ENCODE measurements at regions not wholly inside any gene's neighbourhood (a gene's known extent, or its start where the extent isn't known, plus 50 kb on each side); places are given as distances from the start of the nearest gene placed in this dataset.

DNA sequence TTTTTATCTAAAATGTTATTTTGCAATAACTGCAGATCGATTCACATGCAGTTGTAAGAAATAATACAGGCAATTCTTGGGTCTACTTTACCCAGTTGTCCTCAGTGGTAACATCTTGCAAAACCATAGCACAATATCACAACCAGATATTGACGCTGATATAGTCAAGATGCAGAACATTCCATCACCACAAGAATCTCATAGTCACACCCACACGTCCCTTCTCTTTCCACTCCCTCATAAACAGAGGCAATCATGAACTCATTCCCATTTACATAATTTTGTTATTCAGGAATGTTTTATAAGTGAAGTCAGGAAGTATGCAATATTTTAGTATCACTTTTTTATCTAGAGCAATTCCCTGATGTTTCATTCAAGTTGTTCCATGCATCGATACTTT is 797.5 kb upstream of the RAB6C start:
- H3K4me1 ChIP-seq (ENCODE audit: insufficient read depth, low read length, poor library complexity, severe bottlenecking), result no peaks in the 10 kb centered on the region
- H3K4me3 ChIP-seq (ENCODE audit: low read depth, low read length, poor library complexity, severe bottlenecking), result no peak overlapping the region
- no TSS peak for BruUV-seq (replicated peaks)
- no peak overlapping the region for H3K27ac ChIP-seq (ENCODE audit: low read depth, low read length, poor library complexity, severe bottlenecking)
- TF ChIP-seq, protein P1, sequence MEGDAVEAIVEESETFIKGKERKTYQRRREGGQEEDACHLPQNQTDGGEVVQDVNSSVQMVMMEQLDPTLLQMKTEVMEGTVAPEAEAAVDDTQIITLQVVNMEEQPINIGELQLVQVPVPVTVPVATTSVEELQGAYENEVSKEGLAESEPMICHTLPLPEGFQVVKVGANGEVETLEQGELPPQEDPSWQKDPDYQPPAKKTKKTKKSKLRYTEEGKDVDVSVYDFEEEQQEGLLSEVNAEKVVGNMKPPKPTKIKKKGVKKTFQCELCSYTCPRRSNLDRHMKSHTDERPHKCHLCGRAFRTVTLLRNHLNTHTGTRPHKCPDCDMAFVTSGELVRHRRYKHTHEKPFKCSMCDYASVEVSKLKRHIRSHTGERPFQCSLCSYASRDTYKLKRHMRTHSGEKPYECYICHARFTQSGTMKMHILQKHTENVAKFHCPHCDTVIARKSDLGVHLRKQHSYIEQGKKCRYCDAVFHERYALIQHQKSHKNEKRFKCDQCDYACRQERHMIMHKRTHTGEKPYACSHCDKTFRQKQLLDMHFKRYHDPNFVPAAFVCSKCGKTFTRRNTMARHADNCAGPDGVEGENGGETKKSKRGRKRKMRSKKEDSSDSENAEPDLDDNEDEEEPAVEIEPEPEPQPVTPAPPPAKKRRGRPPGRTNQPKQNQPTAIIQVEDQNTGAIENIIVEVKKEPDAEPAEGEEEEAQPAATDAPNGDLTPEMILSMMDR (conservative IDR thresholded peaks at IDR 0.05; ENCODE audit: low read depth, low read length), result no peak
- no peak for TF ChIP-seq EZH2 (IDR thresholded peaks at IDR 0.05; ENCODE audit: borderline replicate concordance, low read depth, low read length, poor library complexity, severe bottlenecking)
- no peaks in the 10 kb centered on the region for H3K9me3 ChIP-seq (ENCODE audit: low read depth, low read length, poor library complexity, severe bottlenecking)
- peaks cover 41% of the 10 kb centered on the region for H3K27me3 ChIP-seq (replicated peaks; ENCODE audit: insufficient read depth, low read depth, low read length, poor library complexity)
- CTCF ChIA-PET, result no interaction called here
- H3K36me3 ChIP-seq (ENCODE audit: insufficient read depth, low read length, poor library complexity, severe bottlenecking), result no peaks in the 10 kb centered on the region
- intact Hi-C loops (cut with micrococcal nuclease; ENCODE audit: unreplicated experiment), result no loop called here
- no peak for DNase-seq (ENCODE audit: low spot score)
- POLR2A ChIA-PET (ENCODE audit: low non-redundant PET), result no interaction called here

DNA sequence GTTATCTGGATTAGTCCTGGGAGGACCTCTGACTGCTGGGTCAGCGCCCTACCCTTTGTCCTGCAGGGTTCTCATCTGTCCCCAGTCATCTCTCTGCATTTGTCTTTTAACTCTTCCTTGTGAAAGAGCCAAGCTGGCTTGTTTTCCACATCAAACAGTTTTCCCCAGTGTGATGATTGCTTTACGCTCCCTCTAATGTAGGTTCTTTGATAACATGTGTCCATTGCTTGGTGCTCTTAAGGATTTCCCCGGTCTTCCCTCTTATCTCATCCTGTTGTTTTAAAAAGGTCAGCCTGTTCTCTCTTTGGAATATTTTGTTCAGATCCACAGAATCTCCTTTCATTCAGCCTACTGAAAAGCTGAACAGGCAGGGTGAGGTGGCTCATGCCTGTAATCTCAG is 792.1 kb upstream of the RAB6C start:
- TF ChIP-seq, protein P1 (conservative IDR thresholded peaks at IDR 0.05; ENCODE audit: low read depth, low read length), result no peak
- no peak for TF ChIP-seq EZH2 (IDR thresholded peaks at IDR 0.05; ENCODE audit: borderline replicate concordance, low read depth, low read length, poor library complexity, severe bottlenecking)
- no peaks in the 10 kb centered on the region for H3K4me1 ChIP-seq (ENCODE audit: insufficient read depth, low read length, poor library complexity, severe bottlenecking)

DNA sequence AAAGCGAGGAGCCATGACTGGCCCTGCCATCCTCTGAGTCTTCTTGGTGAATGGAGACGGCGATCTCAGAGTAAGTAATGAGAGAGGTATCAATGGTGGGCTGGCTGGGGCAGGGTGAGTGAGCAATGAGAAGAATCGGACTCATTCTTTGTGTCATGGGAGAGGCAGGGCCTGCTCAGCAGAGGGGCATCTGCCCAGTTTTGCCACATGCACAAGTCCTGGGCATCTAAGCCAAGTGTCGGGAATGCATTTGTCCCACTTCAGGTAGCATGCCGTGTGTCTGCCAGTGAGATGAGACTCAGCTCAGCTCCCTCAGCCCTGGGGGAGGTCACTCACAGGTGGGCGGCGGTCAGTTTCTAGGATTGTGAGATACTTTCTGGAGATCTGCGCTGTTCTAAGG is 791.0 kb upstream of the RAB6C start:
- DNase-seq (ENCODE audit: low spot score), result no peak
- no peak overlapping the region for H3K27ac ChIP-seq (ENCODE audit: low read depth, low read length, poor library complexity, severe bottlenecking)
- no peaks in the 10 kb centered on the region for H3K9me3 ChIP-seq (ENCODE audit: low read depth, low read length, poor library complexity, severe bottlenecking)
- BruUV-seq (replicated peaks), result no TSS peak
- intact Hi-C loops (cut with micrococcal nuclease; ENCODE audit: unreplicated experiment), result no loop called here
- ChIA-PET POLR2A (ENCODE audit: low non-redundant PET) (no interaction called here), CTCF (no interaction called here)
- no peaks in the 10 kb centered on the region for H3K4me1 ChIP-seq (ENCODE audit: insufficient read depth, low read length, poor library complexity, severe bottlenecking)
- TF ChIP-seq, protein P1 (conservative IDR thresholded peaks at IDR 0.05; ENCODE audit: low read depth, low read length), result no peak
- TF ChIP-seq EZH2 (IDR thresholded peaks at IDR 0.05; ENCODE audit: borderline replicate concordance, low read depth, low read length, poor library complexity, severe bottlenecking), result no peak
- no peaks in the 10 kb centered on the region for H3K36me3 ChIP-seq (ENCODE audit: insufficient read depth, low read length, poor library complexity, severe bottlenecking)
- H3K4me3 ChIP-seq (ENCODE audit: low read depth, low read length, poor library complexity, severe bottlenecking), result no peak overlapping the region
- H3K27me3 ChIP-seq (replicated peaks; ENCODE audit: insufficient read depth, low read depth, low read length, poor library complexity), result peaks cover 29% of the 10 kb centered on the region

More for the DNA sequence above, 792.1 kb upstream of the RAB6C start:
- no TSS peak for BruUV-seq (replicated peaks)
- DNase-seq (ENCODE audit: low spot score), result no peak
- Histone ChIP-seq H3K27me3 (replicated peaks; ENCODE audit: insufficient read depth, low read depth, low read length, poor library complexity) (peaks cover 40% of the 10 kb centered on the region), H3K9me3 (ENCODE audit: low read depth, low read length, poor library complexity, severe bottlenecking) (no peaks in the 10 kb centered on the region), H3K36me3 (ENCODE audit: insufficient read depth, low read length, poor library complexity, severe bottlenecking) (no peaks in the 10 kb centered on the region), H3K27ac (ENCODE audit: low read depth, low read length, poor library complexity, severe bottlenecking) (no peak overlapping the region), H3K4me3 (ENCODE audit: low read depth, low read length, poor library complexity, severe bottlenecking) (no peak overlapping the region)
- intact Hi-C loops (cut with micrococcal nuclease; ENCODE audit: unreplicated experiment), result no loop called here
- CTCF ChIA-PET, result no interaction called here
- POLR2A ChIA-PET (ENCODE audit: low non-redundant PET), result no interaction called here

Measured in A673 (cell line).